HEK293 (cell line): ENCODE measurements at regions not wholly inside any gene's neighbourhood (a gene's known extent, or its start where the extent isn't known, plus 50 kb on each side); places are given as distances from the start of the nearest gene placed in this dataset.

Source experiments
- CTCF ChIA-PET: fragments of 350-600 bp; formaldehyde crosslinking; extraction: SDS; loops from one replicate; lab custom pipeline; 2021; ENCODE audit warnings: antibody characterized with exemption; lab: Yijun Ruan, JAX
- POLR2A ChIA-PET: fragments of 300-600 bp; formaldehyde crosslinking; extraction: SDS; loops from one replicate; lab custom pipeline; 2020; ENCODE audit warnings: antibody characterized with exemption, inconsistent platforms; lab: Yijun Ruan, JAX
- H3K27ac ChIP-seq: fragments of 200-500 bp; sonication (Bioruptor generic); 2 replicates; pipeline ENCODE4 v1.5.1; 2014; ENCODE audit warnings: low read depth, low read length, control low read depth, inconsistent platforms; ENCODE audit errors: extremely low read depth
- H3K36me3 ChIP-seq, 2 experiments: fragments of 200-500 bp in 1 of 2; sonication (Bioruptor generic) in 1 of 2; 1 replicate in 1 of 2; 2 replicates in 1 of 2; pipeline ENCODE4 v1.5.1; 2014 to 2017; ENCODE audit warnings: inconsistent platforms in 2 of 2, low read length in 2 of 2; ENCODE audit not compliant: control insufficient read depth in 2 of 2, insufficient read depth in 1 of 2
- H3K4me1 ChIP-seq: fragments of 200-500 bp; sonication (Bioruptor generic); 2 replicates; pipeline ENCODE4 v1.5.1; 2014; ENCODE audit warnings: mild to moderate bottlenecking, low read length, inconsistent platforms; ENCODE audit not compliant: control insufficient read depth, insufficient read depth
- H3K4me3 ChIP-seq: 2 replicates; pipeline ENCODE4 v1.5.1; 2011; ENCODE audit warnings: low read depth, mild to moderate bottlenecking, control low read depth, low read length, moderate library complexity
- H3K9me3 ChIP-seq: fragments of 200-500 bp; sonication (Bioruptor generic); 2 replicates; pipeline ENCODE4 v1.5.1; 2014; ENCODE audit warnings: low read depth, low read length, inconsistent platforms; ENCODE audit not compliant: control insufficient read depth, insufficient read depth
- ATF2 ChIP-seq: fragments of 450-650 bp; formaldehyde crosslinking; IDR thresholded peaks from 2 replicates; pipeline ENCODE4 v1.5.1; 2016; ENCODE audit warnings: missing biosample characterization, missing genetic modification characterization, low read depth
- GLI2 ChIP-seq: fragments of 450-650 bp; formaldehyde crosslinking; IDR thresholded peaks from 2 replicates; pipeline ENCODE4; 2017; ENCODE audit warnings: missing biosample characterization, missing genetic modification characterization, low read depth, borderline replicate concordance
- KLF10 ChIP-seq: fragments of 450-650 bp; IDR thresholded peaks from 2 replicates; pipeline ENCODE4 v1.5.1; 2018; ENCODE audit warnings: missing biosample characterization, mild to moderate bottlenecking, missing genetic modification characterization
- PRDM1 ChIP-seq: fragments of 450-650 bp; formaldehyde crosslinking; IDR thresholded peaks from 2 replicates; pipeline ENCODE4; 2016; ENCODE audit warnings: missing biosample characterization, missing genetic modification characterization
- YY2 ChIP-seq: fragments of 450-650 bp; formaldehyde crosslinking; IDR thresholded peaks from 2 replicates; pipeline ENCODE4 v1.5.1; 2016; ENCODE audit warnings: missing biosample characterization, missing genetic modification characterization
- ZBTB44 ChIP-seq: fragments of 450-650 bp; IDR thresholded peaks from 2 replicates; pipeline ENCODE4 v1.5.1; 2018; ENCODE audit warnings: missing biosample characterization, mild to moderate bottlenecking, missing genetic modification characterization
- ZBTB6 ChIP-seq: fragments of 450-650 bp; formaldehyde crosslinking; IDR thresholded peaks from 2 replicates; pipeline ENCODE4 v1.5.1; 2017; ENCODE audit warnings: missing biosample characterization, missing genetic modification characterization
- ZNF155 ChIP-seq: fragments of 450-650 bp; formaldehyde crosslinking; IDR thresholded peaks from 2 replicates; pipeline ENCODE4 v1.5.1; 2016; ENCODE audit warnings: missing biosample characterization, missing genetic modification characterization
- ZNF157 ChIP-seq: fragments of 450-650 bp; formaldehyde crosslinking; IDR thresholded peaks from 2 replicates; pipeline ENCODE4 v1.5.1; 2016; ENCODE audit warnings: missing biosample characterization, missing genetic modification characterization
- ZNF169 ChIP-seq: fragments of 450-650 bp; formaldehyde crosslinking; IDR thresholded peaks from 2 replicates; pipeline ENCODE4 v1.5.1; 2016; ENCODE audit warnings: missing biosample characterization, missing genetic modification characterization
- ZNF211 ChIP-seq: fragments of 450-650 bp; formaldehyde crosslinking; IDR thresholded peaks from 2 replicates; pipeline ENCODE4 v1.5.1; 2016; ENCODE audit warnings: low read depth, missing biosample characterization, missing genetic modification characterization
- ZNF223 ChIP-seq: fragments of 450-650 bp; formaldehyde crosslinking; IDR thresholded peaks from 2 replicates; pipeline ENCODE4 v1.5.1; 2016; ENCODE audit warnings: missing biosample characterization, missing genetic modification characterization
- ZNF24 ChIP-seq: fragments of 450-650 bp; formaldehyde crosslinking; IDR thresholded peaks from 2 replicates; pipeline ENCODE4 v1.5.1; 2016; ENCODE audit warnings: missing biosample characterization, missing genetic modification characterization
- ZNF274 ChIP-seq, 2 experiments: fragments of 200-500 bp in 1 of 2; fragments of 450-650 bp in 1 of 2; sonication (Bioruptor generic) in 1 of 2; formaldehyde crosslinking in 1 of 2; IDR thresholded peaks; 2 replicates each; pipeline versions ENCODE4 v1.5.1 to v1.6.1; 2014 to 2016; ENCODE audit warnings: borderline replicate concordance in 1 of 2, inconsistent platforms in 1 of 2, low read length in 1 of 2, missing biosample characterization in 1 of 2, missing genetic modification characterization in 1 of 2
- ZNF335 ChIP-seq: fragments of 450-650 bp; formaldehyde crosslinking; conservative IDR thresholded peaks from 2 replicates; pipeline ENCODE4 v1.5.1; 2016; ENCODE audit warnings: missing biosample characterization, missing genetic modification characterization
- ZNF350 ChIP-seq: fragments of 450-650 bp; formaldehyde crosslinking; IDR thresholded peaks from 2 replicates; pipeline ENCODE4 v1.5.0; 2017; ENCODE audit warnings: missing biosample characterization, mild to moderate bottlenecking, missing genetic modification characterization
- ZNF37A ChIP-seq: fragments of 450-650 bp; IDR thresholded peaks from 2 replicates; pipeline ENCODE4 v1.5.1; 2018; ENCODE audit warnings: missing biosample characterization, missing genetic modification characterization
- ZNF404 ChIP-seq: fragments of 450-650 bp; formaldehyde crosslinking; IDR thresholded peaks from 2 replicates; pipeline ENCODE4 v1.5.1; 2017; ENCODE audit warnings: missing biosample characterization, missing genetic modification characterization
- ZNF423 ChIP-seq: fragments of 450-650 bp; formaldehyde crosslinking; IDR thresholded peaks from 2 replicates; pipeline ENCODE4 v1.5.1; 2016; ENCODE audit warnings: missing biosample characterization, missing genetic modification characterization
- ZNF426 ChIP-seq: fragments of 450-650 bp; formaldehyde crosslinking; IDR thresholded peaks from 2 replicates; pipeline ENCODE4 v1.5.1; 2017; ENCODE audit warnings: missing biosample characterization, missing genetic modification characterization, mild to moderate bottlenecking, inconsistent platforms, moderate library complexity
- ZNF449 ChIP-seq: fragments of 450-650 bp; formaldehyde crosslinking; IDR thresholded peaks from 2 replicates; pipeline ENCODE4 v1.5.1; 2017; ENCODE audit warnings: missing biosample characterization, mild to moderate bottlenecking, missing genetic modification characterization, moderate library complexity
- ZNF558 ChIP-seq: fragments of 450-650 bp; formaldehyde crosslinking; IDR thresholded peaks from 2 replicates; pipeline ENCODE4 v1.5.1; 2016; ENCODE audit warnings: missing biosample characterization, missing genetic modification characterization
- ZNF585B ChIP-seq: fragments of 450-650 bp; formaldehyde crosslinking; IDR thresholded peaks from 2 replicates; pipeline ENCODE4 v1.5.1; 2016; ENCODE audit warnings: missing biosample characterization, missing genetic modification characterization
- ZNF621 ChIP-seq: fragments of 450-650 bp; formaldehyde crosslinking; IDR thresholded peaks from 2 replicates; pipeline ENCODE4 v1.5.1; 2017; ENCODE audit warnings: missing biosample characterization, missing genetic modification characterization
- ZNF747 ChIP-seq: fragments of 450-650 bp; formaldehyde crosslinking; IDR thresholded peaks from 2 replicates; pipeline ENCODE4 v1.5.1; 2016; ENCODE audit warnings: missing biosample characterization, missing genetic modification characterization
- ZNF76 ChIP-seq: fragments of 450-650 bp; formaldehyde crosslinking; IDR thresholded peaks from 2 replicates; pipeline ENCODE4; 2016; ENCODE audit warnings: low read depth, missing biosample characterization, missing genetic modification characterization, borderline replicate concordance
- ZNF776 ChIP-seq: fragments of 450-650 bp; formaldehyde crosslinking; IDR thresholded peaks from 2 replicates; pipeline ENCODE4 v1.5.0; 2017; ENCODE audit warnings: missing biosample characterization, missing genetic modification characterization, borderline replicate concordance
- ZNF785 ChIP-seq: fragments of 450-650 bp; formaldehyde crosslinking; IDR thresholded peaks from 2 replicates; pipeline ENCODE4 v1.5.1; 2016; ENCODE audit warnings: missing biosample characterization, missing genetic modification characterization
- ZSCAN30 ChIP-seq: fragments of 450-650 bp; IDR thresholded peaks from 2 replicates; pipeline ENCODE4 v1.5.1; 2018; ENCODE audit warnings: missing biosample characterization, mild to moderate bottlenecking, missing genetic modification characterization, moderate library complexity

GRCh38 chr10:33559105-33559504, 224.6 kb upstream of the NRP1 start:
- CTCF ChIA-PET, result no interaction called here
- Histone ChIP-seq H3K9me3 (no peaks in the 10 kb centered on the region), H3K27ac (no peak overlapping the region), H3K4me1 (no peaks in the 10 kb centered on the region), H3K36me3 (no peaks in the 10 kb centered on the region)
- TF ChIP-seq ZNF621 (tag by site-specific recombination) (no peak), ZBTB44 (tag by site-specific recombination) (peak; percentile 44; the same call in 1 of the 2 replicates), ZNF423 (tag by site-specific recombination) (no peak), ZSCAN30 (tag by site-specific recombination) (no peak)
- TF ChIP-seq, all 188 proteins: peak for 1
- H3K4me3 ChIP-seq, result no peak overlapping the region
- POLR2A ChIA-PET, result no interaction called here

- TF ChIP-seq ZNF157 (tag by site-specific recombination) (no peak), ZNF426 (tag by site-specific recombination) (no peak), ZBTB6 (no peak), ZNF558 (tag by site-specific recombination) (no peak), ZNF404 (tag by site-specific recombination) (no peak), ZNF37A (tag by site-specific recombination) (no peak), ZNF223 (no peak), ZNF274 (IDR thresholded peaks at IDR 0.05; ENCODE audit: low read length) (no peak), ZNF274 (tag by site-specific recombination; IDR thresholded peaks at IDR 0.05; ENCODE audit: borderline replicate concordance) (no peak), ZNF211 (tag by site-specific recombination) (no peak), ZNF155 (tag by site-specific recombination) (no peak), ZNF785 (tag by site-specific recombination) (no peak), ZNF776 (no peak), ZNF350 (tag by site-specific recombination) (no peak)
- no peaks in the 10 kb centered on the region for H3K9me3 ChIP-seq
- ChIA-PET CTCF (no interaction called here), POLR2A (no interaction called here)
- H3K4me1 ChIP-seq, result no peaks in the 10 kb centered on the region
- no peak overlapping the region for H3K27ac ChIP-seq
- H3K4me3 ChIP-seq, result no peak overlapping the region
- no peaks in the 10 kb centered on the region for H3K36me3 ChIP-seq
These were observed 222.8 kb upstream of the NRP1 start for GRCh38 chr10:33557313-33557712.

- ChIA-PET CTCF (no interaction called here), POLR2A (no interaction called here)
These were observed 222.2 kb upstream of the NRP1 start for GRCh38 chr10:33556620-33557019.

More at GRCh38 chr10:33556620-33557019, 222.2 kb upstream of the NRP1 start:
- H3K27ac ChIP-seq, result no peak overlapping the region
- TF ChIP-seq ZNF747 (tag by site-specific recombination) (no peak), ZNF24 (tag by site-specific recombination) (no peak), ZNF169 (no peak), ATF2 (tag by site-specific recombination) (no peak), YY2 (tag by site-specific recombination) (no peak), ZNF449 (tag by site-specific recombination) (no peak), KLF10 (tag by site-specific recombination) (no peak), ZNF76 (tag by site-specific recombination) (no peak), ZNF585B (tag by site-specific recombination) (no peak), PRDM1 (no peak), GLI2 (tag by site-specific recombination) (no peak), ZNF335 (no peak)
- H3K9me3 ChIP-seq, result no peaks in the 10 kb centered on the region
- no peaks in the 10 kb centered on the region for H3K4me1 ChIP-seq
- H3K4me3 ChIP-seq, result no peak overlapping the region
- H3K36me3 ChIP-seq, result no peaks in the 10 kb centered on the region
